HEK293 (cell line): ENCODE measurements at regions not wholly inside any gene's neighbourhood (a gene's known extent, or its start where the extent isn't known, plus 50 kb on each side); places are given as distances from the start of the nearest gene placed in this dataset.

Source experiments
- CTCF ChIA-PET: fragments of 350-600 bp; formaldehyde crosslinking; extraction: SDS; loops from one replicate; lab custom pipeline; 2021; ENCODE audit warnings: antibody characterized with exemption; lab: Yijun Ruan, JAX
- POLR2A ChIA-PET: fragments of 300-600 bp; formaldehyde crosslinking; extraction: SDS; loops from one replicate; lab custom pipeline; 2020; ENCODE audit warnings: antibody characterized with exemption, inconsistent platforms; lab: Yijun Ruan, JAX
- H3K27ac ChIP-seq: fragments of 200-500 bp; sonication (Bioruptor generic); 2 replicates; pipeline ENCODE4 v1.5.1; 2014; ENCODE audit warnings: low read depth, low read length, control low read depth, inconsistent platforms; ENCODE audit errors: extremely low read depth
- H3K36me3 ChIP-seq, 2 experiments: fragments of 200-500 bp in 1 of 2; sonication (Bioruptor generic) in 1 of 2; 1 replicate in 1 of 2; 2 replicates in 1 of 2; pipeline ENCODE4 v1.5.1; 2014 to 2017; ENCODE audit warnings: inconsistent platforms in 2 of 2, low read length in 2 of 2; ENCODE audit not compliant: control insufficient read depth in 2 of 2, insufficient read depth in 1 of 2
- H3K4me1 ChIP-seq: fragments of 200-500 bp; sonication (Bioruptor generic); 2 replicates; pipeline ENCODE4 v1.5.1; 2014; ENCODE audit warnings: mild to moderate bottlenecking, low read length, inconsistent platforms; ENCODE audit not compliant: control insufficient read depth, insufficient read depth
- H3K4me3 ChIP-seq: 2 replicates; pipeline ENCODE4 v1.5.1; 2011; ENCODE audit warnings: low read depth, mild to moderate bottlenecking, control low read depth, low read length, moderate library complexity
- H3K9me3 ChIP-seq: fragments of 200-500 bp; sonication (Bioruptor generic); 2 replicates; pipeline ENCODE4 v1.5.1; 2014; ENCODE audit warnings: low read depth, low read length, inconsistent platforms; ENCODE audit not compliant: control insufficient read depth, insufficient read depth
- OSR2 ChIP-seq: fragments of 450-650 bp; formaldehyde crosslinking; IDR thresholded peaks from 2 replicates; pipeline ENCODE4 v1.5.1; 2016; ENCODE audit warnings: missing biosample characterization, missing genetic modification characterization
- SCRT1 ChIP-seq: fragments of 450-650 bp; formaldehyde crosslinking; IDR thresholded peaks from 2 replicates; pipeline ENCODE4 v1.5.1; 2016; ENCODE audit warnings: missing biosample characterization, missing genetic modification characterization, borderline replicate concordance
- ZNF155 ChIP-seq: fragments of 450-650 bp; formaldehyde crosslinking; IDR thresholded peaks from 2 replicates; pipeline ENCODE4 v1.5.1; 2016; ENCODE audit warnings: missing biosample characterization, missing genetic modification characterization
- ZNF19 ChIP-seq: fragments of 450-650 bp; formaldehyde crosslinking; IDR thresholded peaks from 2 replicates; pipeline ENCODE4; 2016; ENCODE audit warnings: missing biosample characterization, missing genetic modification characterization, low read depth
- ZNF266 ChIP-seq: fragments of 450-650 bp; formaldehyde crosslinking; IDR thresholded peaks from 2 replicates; pipeline ENCODE4 v1.5.1; 2016; ENCODE audit warnings: missing biosample characterization, missing genetic modification characterization, low read depth
- ZNF391 ChIP-seq: fragments of 450-650 bp; formaldehyde crosslinking; IDR thresholded peaks from 2 replicates; pipeline ENCODE4 v1.5.1; 2016; ENCODE audit warnings: low read depth, missing biosample characterization, missing genetic modification characterization, borderline replicate concordance
- ZNF560 ChIP-seq: fragments of 450-650 bp; formaldehyde crosslinking; IDR thresholded peaks from 2 replicates; pipeline ENCODE4 v1.5.1; 2017; ENCODE audit warnings: missing biosample characterization, missing genetic modification characterization, borderline replicate concordance
- ZNF585B ChIP-seq: fragments of 450-650 bp; formaldehyde crosslinking; IDR thresholded peaks from 2 replicates; pipeline ENCODE4 v1.5.1; 2016; ENCODE audit warnings: missing biosample characterization, missing genetic modification characterization
- ZNF624 ChIP-seq: fragments of 450-650 bp; formaldehyde crosslinking; IDR thresholded peaks from 2 replicates; pipeline ENCODE4 v1.5.1; 2017; ENCODE audit warnings: missing biosample characterization, missing genetic modification characterization
- ZNF654 ChIP-seq: fragments of 450-650 bp; formaldehyde crosslinking; IDR thresholded peaks from 2 replicates; pipeline ENCODE4 v1.5.1; 2016; ENCODE audit warnings: low read depth, missing biosample characterization, missing genetic modification characterization
- ZNF658 ChIP-seq: fragments of 450-650 bp; formaldehyde crosslinking; IDR thresholded peaks from 2 replicates; pipeline ENCODE4; 2016; ENCODE audit warnings: missing biosample characterization, missing genetic modification characterization
- ZNF670 ChIP-seq: fragments of 450-650 bp; formaldehyde crosslinking; IDR thresholded peaks from 2 replicates; pipeline ENCODE4 v1.5.1; 2016; ENCODE audit warnings: missing biosample characterization, missing genetic modification characterization, low read depth
- ZNF777 ChIP-seq: fragments of 450-650 bp; formaldehyde crosslinking; IDR thresholded peaks from 2 replicates; pipeline ENCODE4 v1.5.1; 2017; ENCODE audit warnings: missing biosample characterization, missing genetic modification characterization, borderline replicate concordance
- ZSCAN16 ChIP-seq: fragments of 450-650 bp; formaldehyde crosslinking; IDR thresholded peaks from 2 replicates; pipeline ENCODE4 v1.5.1; 2016; ENCODE audit warnings: missing biosample characterization, missing genetic modification characterization
- TF ChIP-seq, protein P1 (sequence below): fragments of 450-650 bp; formaldehyde crosslinking; IDR thresholded peaks from 2 replicates; pipeline ENCODE4 v1.5.1; 2016; ENCODE audit warnings: missing biosample characterization, missing genetic modification characterization, borderline replicate concordance
- TF ChIP-seq, protein P2 (sequence below): IDR thresholded peaks from 2 replicates; pipeline ENCODE4 v1.6.1; 2011; ENCODE audit warnings: mild to moderate bottlenecking, low read depth, low read length, borderline replicate concordance
- TF ChIP-seq, protein P3 (sequence below): fragments of 450-650 bp; formaldehyde crosslinking; IDR thresholded peaks from 2 replicates; pipeline ENCODE4 v1.5.1; 2017; ENCODE audit warnings: missing biosample characterization, missing genetic modification characterization

DNA sequence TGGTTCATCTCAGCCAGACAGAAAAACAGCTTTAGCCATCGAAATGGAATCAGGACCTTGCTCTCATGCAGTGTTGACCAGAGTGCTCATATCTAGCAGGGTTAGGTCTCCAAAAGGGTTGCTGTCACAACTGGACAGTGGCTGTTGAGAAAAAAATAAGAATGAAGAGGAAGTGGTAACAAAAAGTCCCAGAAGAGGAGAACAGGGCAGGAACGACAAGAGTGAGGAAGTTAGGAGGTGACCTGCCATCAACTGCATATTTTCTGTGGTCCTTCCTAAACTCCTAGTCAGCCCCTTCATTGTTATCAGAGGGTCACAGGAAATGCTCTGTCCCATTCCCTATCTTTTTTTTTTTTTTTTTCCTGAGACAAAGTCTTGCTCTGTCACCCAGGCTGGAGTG is 188.1 kb upstream of the LINC00305 start:
- CTCF ChIA-PET: no interaction called here
- Histone ChIP-seq H3K36me3 (no peaks in the 10 kb centered on the region), H3K27ac (no peak overlapping the region), H3K4me1 (no peaks in the 10 kb centered on the region), H3K9me3 (no peaks in the 10 kb centered on the region), H3K4me3 (no peak overlapping the region)
- no peak for TF ChIP-seq ZNF560
- TF ChIP-seq, all 188 proteins: peak for 0
- POLR2A ChIA-PET: no interaction called here

DNA sequence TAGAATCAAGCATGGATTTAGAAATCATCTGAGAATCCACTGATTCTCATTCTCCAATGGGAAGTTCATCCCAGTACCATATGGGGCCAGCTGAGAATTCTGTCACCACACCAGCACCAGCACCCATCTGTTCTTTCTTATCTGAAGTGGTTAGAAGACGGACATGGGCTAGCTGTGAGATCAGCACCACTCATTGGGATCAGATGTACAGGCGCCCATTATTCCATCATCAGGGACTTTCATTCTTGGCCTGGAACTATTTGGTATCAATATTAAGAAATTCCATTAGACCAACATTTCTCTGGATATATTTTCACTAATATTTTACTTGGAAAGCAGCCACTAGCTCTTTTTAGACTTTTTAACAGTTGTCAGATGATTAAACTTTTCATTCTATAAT is 185.9 kb upstream of the LINC00305 start:
- CTCF ChIA-PET: no interaction called here
- H3K4me1 ChIP-seq: no peaks in the 10 kb centered on the region
- no peak for TF ChIP-seq ZNF19 (tag by site-specific recombination)
- no peak for TF ChIP-seq SCRT1 (tag by site-specific recombination)
- TF ChIP-seq ZNF266: no peak
- TF ChIP-seq, protein P1, sequence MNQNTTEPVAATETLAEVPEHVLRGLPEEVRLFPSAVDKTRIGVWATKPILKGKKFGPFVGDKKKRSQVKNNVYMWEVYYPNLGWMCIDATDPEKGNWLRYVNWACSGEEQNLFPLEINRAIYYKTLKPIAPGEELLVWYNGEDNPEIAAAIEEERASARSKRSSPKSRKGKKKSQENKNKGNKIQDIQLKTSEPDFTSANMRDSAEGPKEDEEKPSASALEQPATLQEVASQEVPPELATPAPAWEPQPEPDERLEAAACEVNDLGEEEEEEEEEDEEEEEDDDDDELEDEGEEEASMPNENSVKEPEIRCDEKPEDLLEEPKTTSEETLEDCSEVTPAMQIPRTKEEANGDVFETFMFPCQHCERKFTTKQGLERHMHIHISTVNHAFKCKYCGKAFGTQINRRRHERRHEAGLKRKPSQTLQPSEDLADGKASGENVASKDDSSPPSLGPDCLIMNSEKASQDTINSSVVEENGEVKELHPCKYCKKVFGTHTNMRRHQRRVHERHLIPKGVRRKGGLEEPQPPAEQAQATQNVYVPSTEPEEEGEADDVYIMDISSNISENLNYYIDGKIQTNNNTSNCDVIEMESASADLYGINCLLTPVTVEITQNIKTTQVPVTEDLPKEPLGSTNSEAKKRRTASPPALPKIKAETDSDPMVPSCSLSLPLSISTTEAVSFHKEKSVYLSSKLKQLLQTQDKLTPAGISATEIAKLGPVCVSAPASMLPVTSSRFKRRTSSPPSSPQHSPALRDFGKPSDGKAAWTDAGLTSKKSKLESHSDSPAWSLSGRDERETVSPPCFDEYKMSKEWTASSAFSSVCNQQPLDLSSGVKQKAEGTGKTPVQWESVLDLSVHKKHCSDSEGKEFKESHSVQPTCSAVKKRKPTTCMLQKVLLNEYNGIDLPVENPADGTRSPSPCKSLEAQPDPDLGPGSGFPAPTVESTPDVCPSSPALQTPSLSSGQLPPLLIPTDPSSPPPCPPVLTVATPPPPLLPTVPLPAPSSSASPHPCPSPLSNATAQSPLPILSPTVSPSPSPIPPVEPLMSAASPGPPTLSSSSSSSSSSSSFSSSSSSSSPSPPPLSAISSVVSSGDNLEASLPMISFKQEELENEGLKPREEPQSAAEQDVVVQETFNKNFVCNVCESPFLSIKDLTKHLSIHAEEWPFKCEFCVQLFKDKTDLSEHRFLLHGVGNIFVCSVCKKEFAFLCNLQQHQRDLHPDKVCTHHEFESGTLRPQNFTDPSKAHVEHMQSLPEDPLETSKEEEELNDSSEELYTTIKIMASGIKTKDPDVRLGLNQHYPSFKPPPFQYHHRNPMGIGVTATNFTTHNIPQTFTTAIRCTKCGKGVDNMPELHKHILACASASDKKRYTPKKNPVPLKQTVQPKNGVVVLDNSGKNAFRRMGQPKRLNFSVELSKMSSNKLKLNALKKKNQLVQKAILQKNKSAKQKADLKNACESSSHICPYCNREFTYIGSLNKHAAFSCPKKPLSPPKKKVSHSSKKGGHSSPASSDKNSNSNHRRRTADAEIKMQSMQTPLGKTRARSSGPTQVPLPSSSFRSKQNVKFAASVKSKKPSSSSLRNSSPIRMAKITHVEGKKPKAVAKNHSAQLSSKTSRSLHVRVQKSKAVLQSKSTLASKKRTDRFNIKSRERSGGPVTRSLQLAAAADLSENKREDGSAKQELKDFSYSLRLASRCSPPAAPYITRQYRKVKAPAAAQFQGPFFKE (tag by site-specific recombination): no peak
- TF ChIP-seq, protein P2, sequence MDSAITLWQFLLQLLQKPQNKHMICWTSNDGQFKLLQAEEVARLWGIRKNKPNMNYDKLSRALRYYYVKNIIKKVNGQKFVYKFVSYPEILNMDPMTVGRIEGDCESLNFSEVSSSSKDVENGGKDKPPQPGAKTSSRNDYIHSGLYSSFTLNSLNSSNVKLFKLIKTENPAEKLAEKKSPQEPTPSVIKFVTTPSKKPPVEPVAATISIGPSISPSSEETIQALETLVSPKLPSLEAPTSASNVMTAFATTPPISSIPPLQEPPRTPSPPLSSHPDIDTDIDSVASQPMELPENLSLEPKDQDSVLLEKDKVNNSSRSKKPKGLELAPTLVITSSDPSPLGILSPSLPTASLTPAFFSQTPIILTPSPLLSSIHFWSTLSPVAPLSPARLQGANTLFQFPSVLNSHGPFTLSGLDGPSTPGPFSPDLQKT: no peak
- TF ChIP-seq ZNF391 (tag by site-specific recombination): no peak
- no peak for TF ChIP-seq ZNF624 (tag by site-specific recombination)
- TF ChIP-seq ZNF658 (tag by site-specific recombination): no peak
- no peak for TF ChIP-seq ZSCAN16 (tag by site-specific recombination)
- TF ChIP-seq ZNF777 (tag by site-specific recombination): no peak
- TF ChIP-seq ZNF654 (tag by site-specific recombination): no peak
- TF ChIP-seq ZNF585B (tag by site-specific recombination): no peak
- TF ChIP-seq, protein P3, sequence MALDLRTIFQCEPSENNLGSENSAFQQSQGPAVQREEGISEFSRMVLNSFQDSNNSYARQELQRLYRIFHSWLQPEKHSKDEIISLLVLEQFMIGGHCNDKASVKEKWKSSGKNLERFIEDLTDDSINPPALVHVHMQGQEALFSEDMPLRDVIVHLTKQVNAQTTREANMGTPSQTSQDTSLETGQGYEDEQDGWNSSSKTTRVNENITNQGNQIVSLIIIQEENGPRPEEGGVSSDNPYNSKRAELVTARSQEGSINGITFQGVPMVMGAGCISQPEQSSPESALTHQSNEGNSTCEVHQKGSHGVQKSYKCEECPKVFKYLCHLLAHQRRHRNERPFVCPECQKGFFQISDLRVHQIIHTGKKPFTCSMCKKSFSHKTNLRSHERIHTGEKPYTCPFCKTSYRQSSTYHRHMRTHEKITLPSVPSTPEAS (tag by site-specific recombination): no peak
- TF ChIP-seq ZNF155 (tag by site-specific recombination): no peak
- TF ChIP-seq ZNF670 (tag by site-specific recombination): no peak
- no peak for TF ChIP-seq OSR2 (tag by site-specific recombination)
- TF ChIP-seq, all 188 proteins: peak for 0
- Histone ChIP-seq H3K4me3 (no peak overlapping the region), H3K9me3 (no peaks in the 10 kb centered on the region), H3K27ac (no peak overlapping the region), H3K36me3 (no peaks in the 10 kb centered on the region)
- POLR2A ChIA-PET: no interaction called here
